ENCODE measurements at regions not wholly inside any gene's neighbourhood (a gene's known extent, or its start where the extent isn't known, plus 50 kb on each side); places are given as distances from the start of the nearest gene placed in this dataset.

DNA sequence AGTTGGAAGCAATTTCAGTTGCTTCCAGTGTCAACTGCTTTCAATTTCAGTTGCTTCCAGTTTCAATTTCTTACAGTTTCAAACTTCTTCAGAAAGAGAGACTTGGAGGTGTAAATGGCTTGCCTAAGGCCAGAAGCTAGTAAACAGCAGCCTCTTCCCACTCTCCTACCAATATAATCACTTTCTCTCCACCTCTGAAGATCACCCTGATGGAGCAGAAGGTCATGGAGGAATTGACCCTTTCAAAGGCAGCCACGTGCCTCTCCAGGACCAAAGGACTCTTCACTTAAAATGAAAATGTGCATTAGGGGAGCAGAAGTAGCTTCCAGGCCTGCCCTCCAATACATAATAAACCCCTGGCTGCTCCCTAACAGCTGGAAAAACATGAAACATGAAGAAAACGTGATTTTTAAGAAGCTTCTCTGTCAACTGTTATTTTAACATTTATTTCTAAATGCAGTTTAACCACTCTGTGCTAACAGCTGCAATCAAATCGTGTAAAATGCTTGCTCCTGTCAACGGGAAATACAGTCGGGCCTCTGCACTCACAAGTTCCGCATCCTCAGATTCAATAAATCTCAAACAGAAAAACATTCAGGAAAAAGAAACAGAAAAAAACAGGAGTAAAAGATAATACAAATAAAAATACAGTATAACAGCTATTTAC lies 1020.6 kb downstream of the XPNPEP1 start:
- TF ChIP-seq, protein P1, sequence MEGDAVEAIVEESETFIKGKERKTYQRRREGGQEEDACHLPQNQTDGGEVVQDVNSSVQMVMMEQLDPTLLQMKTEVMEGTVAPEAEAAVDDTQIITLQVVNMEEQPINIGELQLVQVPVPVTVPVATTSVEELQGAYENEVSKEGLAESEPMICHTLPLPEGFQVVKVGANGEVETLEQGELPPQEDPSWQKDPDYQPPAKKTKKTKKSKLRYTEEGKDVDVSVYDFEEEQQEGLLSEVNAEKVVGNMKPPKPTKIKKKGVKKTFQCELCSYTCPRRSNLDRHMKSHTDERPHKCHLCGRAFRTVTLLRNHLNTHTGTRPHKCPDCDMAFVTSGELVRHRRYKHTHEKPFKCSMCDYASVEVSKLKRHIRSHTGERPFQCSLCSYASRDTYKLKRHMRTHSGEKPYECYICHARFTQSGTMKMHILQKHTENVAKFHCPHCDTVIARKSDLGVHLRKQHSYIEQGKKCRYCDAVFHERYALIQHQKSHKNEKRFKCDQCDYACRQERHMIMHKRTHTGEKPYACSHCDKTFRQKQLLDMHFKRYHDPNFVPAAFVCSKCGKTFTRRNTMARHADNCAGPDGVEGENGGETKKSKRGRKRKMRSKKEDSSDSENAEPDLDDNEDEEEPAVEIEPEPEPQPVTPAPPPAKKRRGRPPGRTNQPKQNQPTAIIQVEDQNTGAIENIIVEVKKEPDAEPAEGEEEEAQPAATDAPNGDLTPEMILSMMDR (IDR thresholded peaks at IDR 0.05; ENCODE audit: unreplicated experiment), result no peak
- H3K9me3 Mint-ChIP-seq (ENCODE audit: unreplicated experiment), result no peaks in the 10 kb centered on the region
- H3K4me3 Mint-ChIP-seq (ENCODE audit: unreplicated experiment), result no peak overlapping the region
- peaks cover 3% of the 10 kb centered on the region for H3K27me3 Mint-ChIP-seq (ENCODE audit: unreplicated experiment)
- peaks cover 3% of the 10 kb centered on the region for H3K4me1 Mint-ChIP-seq (ENCODE audit: unreplicated experiment)
- H3K27ac Mint-ChIP-seq (ENCODE audit: unreplicated experiment), result no peak overlapping the region
- DNase-seq (ENCODE audit: low spot score), result no peak
- H3K36me3 Mint-ChIP-seq (ENCODE audit: low read depth, unreplicated experiment), result no peaks in the 10 kb centered on the region

DNA sequence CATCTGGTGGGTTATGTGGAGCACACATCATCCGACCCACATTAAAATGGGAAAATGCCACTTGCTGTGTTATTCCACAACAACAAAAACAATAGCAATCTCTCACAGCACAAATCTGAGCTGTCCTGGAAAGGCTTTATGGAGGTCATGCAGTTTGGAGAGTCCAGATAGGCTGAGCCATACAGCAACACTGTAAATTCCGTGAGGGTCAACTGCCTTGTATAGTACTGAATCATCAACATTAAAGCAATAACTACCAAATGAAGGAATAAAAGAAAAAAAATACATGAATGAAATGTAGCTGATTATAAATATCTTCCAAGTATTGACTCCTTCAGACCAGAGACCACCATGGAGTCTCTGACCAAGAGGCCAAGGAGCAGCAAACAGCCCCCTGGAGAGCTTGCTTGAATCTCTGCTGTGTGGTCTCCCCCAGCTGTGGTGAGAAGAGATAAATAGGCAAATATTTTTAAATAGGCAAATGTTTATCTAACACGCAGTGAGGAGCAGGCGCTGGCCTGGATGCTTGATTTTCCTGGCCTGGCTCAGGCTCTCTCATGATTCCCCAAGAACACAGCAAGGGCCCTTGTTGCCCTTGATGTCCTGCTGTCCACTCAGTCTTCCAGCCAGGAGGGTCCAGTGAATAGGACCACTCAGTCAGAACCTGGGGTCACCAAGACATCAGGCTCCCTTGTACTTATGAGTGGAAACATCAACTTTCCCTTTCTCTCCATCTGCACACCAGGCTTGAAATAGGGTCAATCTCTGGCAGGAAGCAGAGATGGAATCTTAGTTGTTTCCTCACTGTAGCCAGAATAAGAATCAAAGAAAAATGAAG lies 1021.3 kb downstream of the XPNPEP1 start:
- DNase-seq (ENCODE audit: low spot score), result no peak
- H3K36me3 Mint-ChIP-seq (ENCODE audit: low read depth, unreplicated experiment), result no peaks in the 10 kb centered on the region
- TF ChIP-seq, protein P1 (IDR thresholded peaks at IDR 0.05; ENCODE audit: unreplicated experiment), result no peak
- H3K4me1 Mint-ChIP-seq (ENCODE audit: unreplicated experiment), result peaks cover 3% of the 10 kb centered on the region
- H3K27me3 Mint-ChIP-seq (ENCODE audit: unreplicated experiment), result peaks cover 3% of the 10 kb centered on the region
- no peak overlapping the region for H3K27ac Mint-ChIP-seq (ENCODE audit: unreplicated experiment)
- H3K9me3 Mint-ChIP-seq (ENCODE audit: unreplicated experiment), result no peaks in the 10 kb centered on the region
- no peak overlapping the region for H3K4me3 Mint-ChIP-seq (ENCODE audit: unreplicated experiment)

DNA sequence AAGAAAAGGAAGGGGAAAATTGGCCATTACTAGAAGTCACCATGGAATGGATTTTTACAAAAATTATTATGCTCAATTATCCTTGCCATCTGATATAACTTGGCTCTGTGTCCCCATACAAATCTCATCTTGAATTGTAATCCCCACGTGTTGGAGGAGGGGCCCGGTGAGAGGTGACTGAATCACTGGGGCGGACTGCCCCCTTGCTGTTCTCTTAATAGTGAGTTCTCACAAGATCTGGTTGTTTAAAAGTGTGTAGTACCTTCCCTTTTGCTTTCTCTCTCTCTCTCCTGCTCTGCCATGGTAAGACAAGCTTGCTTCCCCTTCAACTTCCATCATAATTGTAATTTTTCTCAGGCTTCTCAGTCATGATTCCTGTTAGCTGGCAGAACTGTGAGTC lies 1023.6 kb downstream of the XPNPEP1 start:
- TF ChIP-seq, protein P1 (IDR thresholded peaks at IDR 0.05; ENCODE audit: unreplicated experiment), result no peak
- DNase-seq (ENCODE audit: low spot score), result no peak
- H3K36me3 Mint-ChIP-seq (ENCODE audit: low read depth, unreplicated experiment), result no peaks in the 10 kb centered on the region
- peaks cover under 1% of the 10 kb centered on the region for H3K4me1 Mint-ChIP-seq (ENCODE audit: unreplicated experiment)
- no peak overlapping the region for H3K4me3 Mint-ChIP-seq (ENCODE audit: unreplicated experiment)
- peaks cover 3% of the 10 kb centered on the region for H3K27me3 Mint-ChIP-seq (ENCODE audit: unreplicated experiment)
- H3K9me3 Mint-ChIP-seq (ENCODE audit: unreplicated experiment), result no peaks in the 10 kb centered on the region
- no peak overlapping the region for H3K27ac Mint-ChIP-seq (ENCODE audit: unreplicated experiment)

DNA sequence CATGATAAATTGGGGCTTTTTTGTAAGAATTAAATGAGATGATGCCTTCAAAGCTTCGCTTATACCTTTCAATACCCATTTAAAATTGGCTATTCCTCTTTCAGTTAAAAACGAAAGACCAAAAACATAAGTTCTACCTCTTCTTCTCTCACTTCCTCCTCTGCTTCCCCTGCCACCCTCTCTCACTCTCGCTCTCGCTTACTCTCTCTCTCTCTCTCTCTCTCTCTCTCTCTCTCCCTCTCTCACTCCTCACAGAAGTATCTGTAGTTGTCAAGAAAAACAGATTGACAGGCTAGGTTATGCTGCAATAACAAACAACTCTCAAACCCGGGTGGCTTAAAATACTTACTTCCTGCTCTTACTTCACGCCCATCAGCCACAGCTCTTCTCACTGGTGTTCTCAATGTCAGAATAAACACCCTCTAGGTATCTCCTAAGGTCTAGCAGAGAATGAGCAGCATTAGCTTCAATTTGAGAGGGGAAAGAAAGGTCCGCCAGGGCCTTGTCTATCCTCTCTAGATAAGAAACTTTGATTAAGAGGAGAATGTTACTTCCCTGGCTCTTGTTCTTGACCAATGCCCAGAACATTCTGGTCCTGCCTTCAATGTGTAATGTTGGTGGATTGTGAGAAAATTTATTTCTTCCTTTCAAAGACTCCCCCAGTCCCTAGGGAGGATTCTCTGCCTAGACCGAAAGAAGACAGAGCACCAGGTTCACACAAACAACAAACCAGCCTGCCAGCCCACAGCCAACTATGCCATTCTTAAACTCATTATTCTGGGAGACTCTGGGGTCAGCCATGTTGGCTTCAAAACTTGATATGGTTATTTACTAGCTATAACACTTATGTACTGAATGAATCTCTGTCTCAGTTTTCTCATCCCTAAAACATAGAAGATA lies 1028.7 kb downstream of the XPNPEP1 start:
- peaks cover 2% of the 10 kb centered on the region for H3K27me3 Mint-ChIP-seq (ENCODE audit: unreplicated experiment)
- no peaks in the 10 kb centered on the region for H3K36me3 Mint-ChIP-seq (ENCODE audit: low read depth, unreplicated experiment)
- no peak overlapping the region for H3K4me3 Mint-ChIP-seq (ENCODE audit: unreplicated experiment)
- no peak for DNase-seq (ENCODE audit: low spot score)
- H3K27ac Mint-ChIP-seq (ENCODE audit: unreplicated experiment), result no peak overlapping the region
- TF ChIP-seq, protein P1 (IDR thresholded peaks at IDR 0.05; ENCODE audit: unreplicated experiment), result no peak
- H3K9me3 Mint-ChIP-seq (ENCODE audit: unreplicated experiment), result no peaks in the 10 kb centered on the region
- no peaks in the 10 kb centered on the region for H3K4me1 Mint-ChIP-seq (ENCODE audit: unreplicated experiment)

All from endothelial cell (in vitro differentiated cells).